HL-60 (cell line): ENCODE measurements at regions not wholly inside any gene's neighbourhood (a gene's known extent, or its start where the extent isn't known, plus 50 kb on each side); places are given as distances from the start of the nearest gene placed in this dataset.

Source experiments
- CTCF ChIP-seq: IDR thresholded peaks from one replicate; pipeline ENCODE4 v1.5.1; 2011; ENCODE audit warnings: low read length, control low read depth, inconsistent platforms; ENCODE audit not compliant: insufficient read depth
- GABPA ChIP-seq: IDR thresholded peaks from 2 replicates; pipeline ENCODE4 v1.6.1; 2012; ENCODE audit warnings: low read depth
- POLR2AphosphoS5 ChIP-seq: IDR thresholded peaks from 2 replicates; pipeline ENCODE4 v1.6.1; 2012; ENCODE audit warnings: low read depth
- REST ChIP-seq: IDR thresholded peaks from 2 replicates; pipeline ENCODE4 v1.6.1; 2012; ENCODE audit warnings: low read depth; ENCODE audit not compliant: insufficient replicate concordance

- no peak for TF ChIP-seq POLR2AphosphoS5
- TF ChIP-seq CTCF = no peak
- no peak for TF ChIP-seq REST
- TF ChIP-seq GABPA = no peak
Measured at GRCh38 chr13:111474136-111475002, 153.9 kb downstream of the TEX29 start.
